HG02852 (cell line): ENCODE measurements at regions not wholly inside any gene's neighbourhood (a gene's known extent, or its start where the extent isn't known, plus 50 kb on each side); places are given as distances from the start of the nearest gene placed in this dataset.
A peak's percentile ranks its signal among the peaks of the same experiment; 100 is the strongest.

Experiments used
- ATAC-seq: cut with Tn5 transposase; IDR thresholded peaks from one replicate; pipeline ENCODE4 v1.9.1; 2021; ENCODE audit warnings: mild to moderate bottlenecking, moderate library complexity; ENCODE audit not compliant: unreplicated experiment

GRCh38 chr2:118307864-118308263, 219.6 kb downstream of the INSIG2 start:
- ATAC-seq: no peak

GRCh38 chr2:118301248-118301647, 213.0 kb downstream of the INSIG2 start:
- ATAC-seq: no peak

- ATAC-seq: no peak
Observed at GRCh38 chr2:118300832-118301231, 212.6 kb downstream of the INSIG2 start.

GRCh38 chr2:118296663-118297062, 208.4 kb downstream of the INSIG2 start:
- no peak for ATAC-seq

- no peak for ATAC-seq
Observed at GRCh38 chr2:118295592-118296390, 207.5 kb downstream of the INSIG2 start.

DNA sequence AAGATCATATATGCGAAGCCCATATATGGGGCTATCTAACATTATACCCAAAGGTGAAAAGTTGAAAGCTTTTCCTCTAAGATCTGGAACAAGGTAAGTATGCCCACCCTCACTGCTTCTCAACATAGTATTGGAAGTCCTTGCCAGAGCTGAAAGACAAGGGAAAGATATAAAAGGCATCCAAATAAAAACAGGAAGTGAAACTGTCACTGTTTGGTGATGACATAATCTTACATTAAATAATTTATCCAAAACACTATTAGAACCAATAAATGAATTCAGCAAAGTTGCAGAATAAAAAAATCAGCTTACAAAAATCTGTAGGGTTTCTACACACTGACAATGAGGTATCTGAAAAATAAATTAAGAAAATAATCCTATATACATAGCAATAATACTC, 205.8 kb downstream of the INSIG2 start:
- ATAC-seq: no peak

GRCh38 chr2:118292991-118293390, 204.7 kb downstream of the INSIG2 start:
- ATAC-seq: no peak

GRCh38 chr2:118291251-118291880, 203.1 kb downstream of the INSIG2 start:
- ATAC-seq: no peak

- ATAC-seq: no peak
Observed at GRCh38 chr2:118290411-118291250, 202.4 kb downstream of the INSIG2 start.

GRCh38 chr2:118279005-118279404, 190.7 kb downstream of the INSIG2 start:
- ATAC-seq: no peak

- ATAC-seq: no peak
Observed at GRCh38 chr2:118278046-118278445, 189.8 kb downstream of the INSIG2 start.

- ATAC-seq: no peak
Observed at GRCh38 chr2:118274841-118275510, 186.7 kb downstream of the INSIG2 start.

DNA sequence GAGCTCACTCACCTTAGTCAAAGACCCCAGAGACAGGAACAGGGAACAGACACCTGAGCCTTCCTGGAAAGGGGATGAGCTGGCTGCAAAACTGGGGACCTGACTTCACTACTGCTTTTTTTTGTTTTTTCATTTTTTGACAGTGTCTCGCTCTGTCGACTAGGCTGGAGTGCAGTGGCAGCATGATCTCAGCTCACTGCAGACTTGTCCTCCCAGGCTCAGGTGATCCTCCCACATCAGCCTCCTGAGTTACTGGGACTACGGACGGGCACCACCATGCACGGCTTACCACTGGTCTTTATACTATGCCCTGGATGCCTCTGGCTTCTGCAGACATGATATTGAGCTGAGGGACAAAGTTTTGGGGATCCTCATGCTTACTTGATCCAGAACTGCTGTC, 184.1 kb downstream of the INSIG2 start:
- no peak for ATAC-seq

GRCh38 chr2:118269408-118270051, 181.3 kb downstream of the INSIG2 start:
- ATAC-seq: peak; percentile 56

DNA sequence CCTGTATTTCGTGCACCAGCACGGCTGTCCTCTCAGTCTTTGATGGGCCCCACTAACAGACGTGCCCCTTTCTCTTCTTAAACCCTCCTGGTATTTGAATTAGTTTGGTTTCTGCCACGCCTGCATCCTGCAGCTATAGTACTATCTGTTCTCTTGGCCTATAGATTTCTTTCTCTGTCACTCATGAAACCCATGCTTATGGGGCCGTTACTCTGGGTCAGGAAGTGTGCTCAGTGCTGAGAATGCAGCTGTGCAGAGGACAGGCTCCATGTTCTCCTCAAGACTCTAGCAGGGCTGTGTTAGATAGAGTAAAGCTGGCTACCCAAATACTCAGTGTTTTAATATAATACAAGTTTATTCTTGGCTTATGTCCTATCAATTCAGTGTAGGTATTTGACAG, 180.0 kb downstream of the INSIG2 start:
- no peak for ATAC-seq

- no peak for ATAC-seq
Observed at GRCh38 chr2:118265873-118266455, 177.7 kb downstream of the INSIG2 start.

- ATAC-seq: no peak
Observed at GRCh38 chr2:118264232-118264990, 176.1 kb downstream of the INSIG2 start.

DNA sequence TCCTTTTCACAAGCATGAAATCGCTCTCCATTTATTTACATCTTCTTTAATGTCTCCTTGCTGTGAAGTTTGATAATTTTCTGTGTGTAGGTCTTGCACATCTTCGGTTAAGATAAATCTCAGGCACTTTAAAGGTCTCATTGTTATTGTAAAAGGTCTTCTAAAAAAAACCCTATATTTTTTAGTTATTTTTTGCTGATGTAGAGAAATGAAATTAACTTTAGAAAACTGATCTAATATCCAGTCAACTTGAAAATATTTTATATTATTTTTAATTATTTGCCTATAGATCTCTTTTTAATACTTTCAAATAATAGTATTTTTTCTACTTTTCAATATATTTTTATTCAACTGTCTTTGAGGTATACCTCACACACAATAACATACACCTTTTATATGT, 169.4 kb downstream of the INSIG2 start:
- ATAC-seq: no peak

GRCh38 chr2:118255771-118256372, 167.6 kb downstream of the INSIG2 start:
- ATAC-seq: no peak
